ENCODE measurements at regions not wholly inside any gene's neighbourhood (a gene's known extent, or its start where the extent isn't known, plus 50 kb on each side); places are given as distances from the start of the nearest gene placed in this dataset.

GRCh38 chr20:48052475-48052835 lies 267.2 kb upstream of the SULF2 start:
- no peak for TF ChIP-seq POLR2AphosphoS5 (IDR thresholded peaks at IDR 0.05; ENCODE audit: low read depth)
- no peak for TF ChIP-seq CTCF (IDR thresholded peaks at IDR 0.05; ENCODE audit: insufficient read depth, low read length)
- no peak for TF ChIP-seq SPI1 (IDR thresholded peaks at IDR 0.05; ENCODE audit: borderline replicate concordance, low read depth)
